Neural progenitor cell (in vitro differentiated cells): ENCODE measurements at regions not wholly inside any gene's neighbourhood (a gene's known extent, or its start where the extent isn't known, plus 50 kb on each side); places are given as distances from the start of the nearest gene placed in this dataset. TPM values are rescaled to one million over a fixed set of nuclear protein-coding genes. Genes with fewer than 3 reads are reported as not detected.

Source experiments
- DNase-seq: peaks from one replicate; pipeline ENCODE4 v3.0.0-alpha.2; 2016; ENCODE audit warnings: low spot score
- H2AFZ ChIP-seq: fragments of 200-600 bp; sonication (generic); replicated peaks from 2 replicates; pipeline ENCODE4 v1.6.1; 2016; ENCODE audit warnings: antibody characterized with exemption
- H3F3A ChIP-seq: fragments of 200-600 bp; sonication (generic); 2 replicates; pipeline ENCODE4 v1.6.1; 2016; ENCODE audit warnings: antibody characterized with exemption, low read depth
- H3K27ac ChIP-seq: fragments of 200-600 bp; sonication (generic); 2 replicates; pipeline ENCODE4 v1.5.1; 2016; ENCODE audit warnings: mild to moderate bottlenecking
- H3K27me3 ChIP-seq: fragments of 200-600 bp; sonication (generic); 2 replicates; pipeline ENCODE4 v1.6.1; 2016; ENCODE audit warnings: mild to moderate bottlenecking, moderate library complexity
- H3K36me3 ChIP-seq: fragments of 200-600 bp; sonication (generic); 2 replicates; pipeline ENCODE4 v1.5.1; 2016
- H3K4me1 ChIP-seq: fragments of 200-600 bp; sonication (generic); 2 replicates; pipeline ENCODE4 v1.6.1; 2016; ENCODE audit warnings: mixed run types
- H3K4me2 ChIP-seq: fragments of 200-600 bp; sonication (generic); 2 replicates; pipeline ENCODE4 v1.6.1; 2016
- H3K4me3 ChIP-seq: fragments of 200-600 bp; sonication (generic); 2 replicates; pipeline ENCODE4 v1.5.1; 2016
- H3K79me2 ChIP-seq: fragments of 200-600 bp; sonication (generic); 2 replicates; pipeline ENCODE4 v1.6.1; 2016; ENCODE audit warnings: low read depth
- H3K9ac ChIP-seq: fragments of 200-600 bp; sonication (generic); 2 replicates; pipeline ENCODE4 v1.6.1; 2016
- H3K9me3 ChIP-seq: fragments of 200-600 bp; sonication (generic); 2 replicates; pipeline ENCODE4 v1.5.1; 2016; ENCODE audit warnings: low read depth
- H4K20me1 ChIP-seq: fragments of 200-600 bp; sonication (generic); 2 replicates; pipeline ENCODE4 v1.6.1; 2016; ENCODE audit warnings: low read depth
- H3K27ac Mint-ChIP-seq: 3 replicates; pipeline ENCODE4 v1.8.0; 2021; ENCODE audit warnings: mixed read lengths
- H3K27me3 Mint-ChIP-seq: 2 replicates; pipeline ENCODE4 v1.8.0; 2022; ENCODE audit warnings: low read depth, mild to moderate bottlenecking, inconsistent platforms, moderate library complexity, mixed read lengths; ENCODE audit not compliant: insufficient read depth
- H3K36me3 Mint-ChIP-seq: 3 replicates; pipeline ENCODE4 v1.8.0; 2021; ENCODE audit warnings: mixed read lengths
- H3K4me1 Mint-ChIP-seq: 3 replicates; pipeline ENCODE4 v1.8.0; 2021; ENCODE audit warnings: mixed read lengths
- H3K4me3 Mint-ChIP-seq: 3 replicates; pipeline ENCODE4 v1.8.0; 2021; ENCODE audit warnings: mild to moderate bottlenecking, moderate library complexity, mixed read lengths
- H3K9me3 Mint-ChIP-seq: 3 replicates; pipeline ENCODE4 v1.8.0; 2020; ENCODE audit warnings: mixed read lengths
- EZH2 ChIP-seq: fragments of 200-600 bp; sonication (generic); IDR thresholded peaks from 2 replicates; pipeline ENCODE4 v1.6.1; 2017; ENCODE audit warnings: antibody characterized with exemption, mild to moderate bottlenecking, moderate library complexity
- EZH2phosphoT487 ChIP-seq: fragments of 200-600 bp; sonication (generic); IDR thresholded peaks from 2 replicates; pipeline ENCODE4 v1.6.1; 2017; ENCODE audit warnings: antibody characterized with exemption
- small RNA-seq: library from RNA; depleted of rRNA; stranded (forward); fragments of <200 nt; gene quantifications from one replicate; pipeline ENCODE3, GENCODE V24; 2015
- TF ChIP-seq, protein P1 (sequence below): fragments of 200-600 bp; sonication (generic); IDR thresholded peaks from 2 replicates; pipeline ENCODE4 v1.5.1; 2017; ENCODE audit warnings: antibody characterized with exemption, mild to moderate bottlenecking

- no peak overlapping the region for H3K4me3 ChIP-seq
- no peak overlapping the region for H3K4me2 ChIP-seq
- Mint-ChIP-seq H3K27me3 (no peaks in the 10 kb centered on the region), H3K36me3 (no peaks in the 10 kb centered on the region), H3K9me3 (peaks cover 3% of the 10 kb centered on the region), H3K27ac (no peak overlapping the region), H3K4me1 (no peaks in the 10 kb centered on the region), H3K4me3 (no peak overlapping the region)
- no peak for DNase-seq
- no peaks in the 10 kb centered on the region for H3F3A ChIP-seq
- H3K27ac ChIP-seq = no peak overlapping the region
- no peaks in the 10 kb centered on the region for H3K9me3 ChIP-seq
- no peak overlapping the region for H3K9ac ChIP-seq
- no peaks in the 10 kb centered on the region for H4K20me1 ChIP-seq
- H3K27me3 ChIP-seq = no peaks in the 10 kb centered on the region
- H3K4me1 ChIP-seq = peaks cover 10% of the 10 kb centered on the region
- no peak for TF ChIP-seq EZH2phosphoT487
- no peak for TF ChIP-seq EZH2
- TF ChIP-seq, protein P1, sequence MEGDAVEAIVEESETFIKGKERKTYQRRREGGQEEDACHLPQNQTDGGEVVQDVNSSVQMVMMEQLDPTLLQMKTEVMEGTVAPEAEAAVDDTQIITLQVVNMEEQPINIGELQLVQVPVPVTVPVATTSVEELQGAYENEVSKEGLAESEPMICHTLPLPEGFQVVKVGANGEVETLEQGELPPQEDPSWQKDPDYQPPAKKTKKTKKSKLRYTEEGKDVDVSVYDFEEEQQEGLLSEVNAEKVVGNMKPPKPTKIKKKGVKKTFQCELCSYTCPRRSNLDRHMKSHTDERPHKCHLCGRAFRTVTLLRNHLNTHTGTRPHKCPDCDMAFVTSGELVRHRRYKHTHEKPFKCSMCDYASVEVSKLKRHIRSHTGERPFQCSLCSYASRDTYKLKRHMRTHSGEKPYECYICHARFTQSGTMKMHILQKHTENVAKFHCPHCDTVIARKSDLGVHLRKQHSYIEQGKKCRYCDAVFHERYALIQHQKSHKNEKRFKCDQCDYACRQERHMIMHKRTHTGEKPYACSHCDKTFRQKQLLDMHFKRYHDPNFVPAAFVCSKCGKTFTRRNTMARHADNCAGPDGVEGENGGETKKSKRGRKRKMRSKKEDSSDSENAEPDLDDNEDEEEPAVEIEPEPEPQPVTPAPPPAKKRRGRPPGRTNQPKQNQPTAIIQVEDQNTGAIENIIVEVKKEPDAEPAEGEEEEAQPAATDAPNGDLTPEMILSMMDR = no peak
- H3K79me2 ChIP-seq = no peaks in the 10 kb centered on the region
- H3K36me3 ChIP-seq = no peaks in the 10 kb centered on the region
- no peak overlapping the region for H2AFZ ChIP-seq
These were observed 50.1 kb upstream of the SALL3 start for GRCh38 chr18:78929516-78929915.

Small RNAs in the stretch of these regions (small RNA-seq; reads per million reads assigned to genes)
- gene RF00019 (not detected), gene RF00402 (not detected), gene RNA5SP461 (not detected), gene RNU6-655P (not detected)
